ENCODE measurements at regions not wholly inside any gene's neighbourhood (a gene's known extent, or its start where the extent isn't known, plus 50 kb on each side); places are given as distances from the start of the nearest gene placed in this dataset.
"Not testable (repeated sequence)": the region's sequence is repeated elsewhere in the genome, so short reads cannot be mapped to it uniquely, and the experiment has no call there.

- intact Hi-C loops (cut with DNase I), result no loop called here
- no peak for DNase-seq
Measured at GRCh38 chr15:96837241-96837970, 506.9 kb downstream of the NR2F2 start.

DNA sequence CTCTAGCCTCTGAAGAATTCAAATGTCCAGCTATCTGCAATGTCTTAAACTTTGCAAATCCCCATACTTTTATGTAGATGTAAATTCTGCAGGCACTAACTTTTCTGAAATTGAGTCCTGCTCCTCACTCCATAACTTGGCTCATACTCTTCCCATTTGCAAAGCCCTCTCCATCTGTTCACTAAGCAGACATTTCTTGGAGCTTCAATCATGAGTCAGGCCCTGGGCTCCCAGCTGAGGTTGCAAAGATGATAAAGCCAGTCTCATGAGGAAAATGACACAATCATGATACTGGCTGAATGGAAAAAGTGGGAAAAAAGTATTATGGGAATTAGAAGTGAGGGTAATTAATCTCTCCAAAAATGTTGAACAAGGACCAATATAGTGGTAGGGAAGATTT lies 507.6 kb downstream of the NR2F2 start:
- intact Hi-C loops (cut with DNase I), result no loop called here
- DNase-seq, result no peak

DNA sequence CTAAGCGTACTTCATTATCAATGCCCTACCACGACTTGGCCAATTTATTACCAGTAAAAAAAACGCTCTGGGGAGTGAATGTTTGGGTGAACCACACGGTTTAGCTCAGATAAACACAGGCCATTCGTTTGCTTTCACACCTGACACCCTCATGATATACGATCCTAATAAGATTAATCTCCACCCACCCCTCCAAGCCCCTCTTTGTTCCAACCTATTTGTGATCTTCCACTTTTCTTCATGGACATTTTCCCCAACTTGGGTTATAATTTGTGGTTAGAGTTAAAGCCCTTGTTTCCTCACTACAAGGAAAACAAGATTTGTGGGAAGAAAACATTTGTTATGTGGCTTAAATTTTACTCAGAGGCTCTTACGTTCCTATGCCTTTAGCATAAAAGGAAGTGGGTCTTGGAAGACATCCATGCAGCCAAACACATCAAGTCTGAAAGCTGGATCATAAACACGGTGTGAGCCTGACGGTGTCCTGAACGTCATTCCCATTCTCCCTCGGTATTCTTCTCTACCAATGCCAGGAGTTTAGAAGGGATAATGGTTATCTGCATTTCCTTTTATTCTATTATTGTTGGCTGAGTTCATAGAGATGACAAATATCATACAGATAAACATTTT lies 518.9 kb downstream of the NR2F2 start:
- DNase-seq, result no peak
- intact Hi-C loops (cut with DNase I), result no loop called here

DNA sequence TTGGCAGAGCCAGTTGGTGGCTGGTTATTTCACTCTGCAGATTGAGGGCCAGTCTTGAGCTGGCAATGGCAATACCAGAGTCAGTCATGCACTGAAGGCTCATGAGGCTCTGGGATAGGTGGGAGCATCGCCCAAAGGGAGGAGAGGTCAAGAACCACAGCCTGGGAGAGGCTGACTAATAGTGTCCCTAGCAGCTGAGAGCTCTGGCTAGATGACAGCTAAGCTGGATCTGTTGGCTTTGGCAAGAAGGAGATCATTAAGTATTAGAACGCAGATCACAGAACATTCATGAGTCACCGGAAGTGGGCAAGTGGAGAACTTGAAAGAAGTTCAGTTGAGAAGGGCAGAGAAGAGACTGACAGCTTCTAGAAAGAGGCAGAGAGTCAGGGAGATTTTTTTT lies 521.1 kb downstream of the NR2F2 start:
- DNase-seq, result peak in 1 of 42 donors; percentile 36
- intact Hi-C loops (cut with DNase I), result no loop called here

DNA sequence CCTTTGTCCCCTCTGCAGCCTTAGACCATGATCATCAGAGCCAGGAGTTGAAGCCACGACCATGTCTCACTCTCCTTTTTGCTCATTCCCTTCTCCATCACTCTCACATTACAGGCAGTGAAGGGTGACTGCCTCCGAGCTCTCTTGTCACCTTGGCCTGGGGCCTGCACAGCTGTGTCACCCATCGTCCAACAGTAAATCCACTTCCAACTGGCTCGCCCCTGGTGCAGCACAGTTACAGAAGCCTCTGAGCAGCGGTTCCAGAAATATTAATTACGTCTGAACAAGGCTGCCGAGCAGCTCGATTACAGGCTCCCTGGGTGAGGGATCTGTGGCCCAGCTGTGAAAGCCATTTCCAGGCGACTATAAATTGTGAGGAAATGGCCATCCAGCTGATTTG lies 528.2 kb downstream of the NR2F2 start:
- DNase-seq, result peak in 1 of 42 donors; percentile 3
- intact Hi-C loops (cut with DNase I), result no loop called here

DNA sequence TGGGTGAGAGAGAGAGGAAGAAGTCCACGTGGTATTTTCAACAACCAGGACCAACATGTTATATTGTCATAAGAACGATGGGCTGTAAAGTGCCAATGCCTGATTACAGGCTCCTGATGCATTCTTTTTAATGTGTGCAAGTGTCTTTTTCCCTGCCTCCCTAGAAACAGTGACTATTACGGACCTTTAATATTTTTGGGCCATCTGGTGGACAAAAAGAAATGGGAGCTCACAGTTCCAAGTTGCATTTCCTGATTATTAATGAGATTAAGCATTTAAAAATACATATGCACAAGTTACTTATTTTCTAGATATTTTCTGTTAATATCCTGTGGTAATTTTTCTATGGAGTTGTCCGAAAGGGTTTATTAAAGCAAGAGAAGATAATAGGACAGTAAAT lies 530.2 kb downstream of the NR2F2 start:
- DNase-seq, result no peak
- intact Hi-C loops (cut with DNase I), result no loop called here

DNA sequence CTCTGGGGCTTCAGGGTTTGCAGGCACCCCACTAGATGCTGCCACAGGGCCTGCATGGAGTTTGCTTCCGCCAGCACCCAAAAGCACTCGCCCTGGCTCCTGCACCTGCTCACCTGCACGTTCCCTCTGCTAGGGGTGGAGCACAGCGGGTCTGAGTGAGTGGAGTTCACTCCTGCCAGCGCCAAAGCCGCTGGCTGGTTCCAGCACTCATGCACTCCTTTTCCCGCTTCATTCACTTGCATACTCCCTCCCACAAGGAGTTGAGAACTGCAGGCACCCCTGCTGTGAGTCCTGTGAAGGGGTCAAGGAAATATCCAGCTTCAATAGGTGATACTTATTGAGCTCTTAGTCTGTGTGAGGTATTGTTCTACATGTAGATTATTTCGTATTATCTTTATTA lies 537.5 kb downstream of the NR2F2 start:
- intact Hi-C loops (cut with DNase I), result no loop called here
- no peak for DNase-seq

- DNase-seq, result no peak
- intact Hi-C loops (cut with DNase I), result no loop called here
Measured at GRCh38 chr15:96869122-96869521, 538.6 kb downstream of the NR2F2 start.

GRCh38 chr15:96869790-96870189 lies 539.3 kb downstream of the NR2F2 start:
- intact Hi-C loops (cut with DNase I), result no loop called here
- DNase-seq, result no peak

- intact Hi-C loops (cut with DNase I), result no loop called here
- DNase-seq, result no peak
Measured at GRCh38 chr15:96870580-96870979, 540.1 kb downstream of the NR2F2 start.

- DNase-seq; intact Hi-C loops (cut with DNase I): not testable (repeated sequence)
Measured at GRCh38 chr15:96877442-96877841, 546.9 kb downstream of the NR2F2 start.

DNA sequence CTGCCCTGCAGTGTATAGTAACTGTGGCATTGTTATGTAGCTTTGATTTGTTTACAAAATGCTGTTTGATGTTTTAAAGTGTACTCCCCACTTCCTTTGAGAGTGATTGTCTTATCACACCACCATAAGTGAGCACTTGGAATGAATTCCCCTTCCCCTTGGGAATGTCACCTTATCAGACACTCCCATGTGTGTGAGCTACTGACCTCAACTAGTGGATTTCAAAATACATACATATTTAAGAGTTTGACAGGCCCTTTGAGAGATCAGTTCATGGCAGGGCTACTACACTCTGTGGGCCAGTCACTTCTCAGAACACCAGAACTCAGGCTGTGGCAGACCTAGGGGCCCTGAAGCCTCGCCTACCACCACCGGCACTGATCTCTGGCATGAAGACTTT lies 547.6 kb downstream of the NR2F2 start:
- no peak for DNase-seq
- intact Hi-C loops (cut with DNase I), result no loop called here

DNA sequence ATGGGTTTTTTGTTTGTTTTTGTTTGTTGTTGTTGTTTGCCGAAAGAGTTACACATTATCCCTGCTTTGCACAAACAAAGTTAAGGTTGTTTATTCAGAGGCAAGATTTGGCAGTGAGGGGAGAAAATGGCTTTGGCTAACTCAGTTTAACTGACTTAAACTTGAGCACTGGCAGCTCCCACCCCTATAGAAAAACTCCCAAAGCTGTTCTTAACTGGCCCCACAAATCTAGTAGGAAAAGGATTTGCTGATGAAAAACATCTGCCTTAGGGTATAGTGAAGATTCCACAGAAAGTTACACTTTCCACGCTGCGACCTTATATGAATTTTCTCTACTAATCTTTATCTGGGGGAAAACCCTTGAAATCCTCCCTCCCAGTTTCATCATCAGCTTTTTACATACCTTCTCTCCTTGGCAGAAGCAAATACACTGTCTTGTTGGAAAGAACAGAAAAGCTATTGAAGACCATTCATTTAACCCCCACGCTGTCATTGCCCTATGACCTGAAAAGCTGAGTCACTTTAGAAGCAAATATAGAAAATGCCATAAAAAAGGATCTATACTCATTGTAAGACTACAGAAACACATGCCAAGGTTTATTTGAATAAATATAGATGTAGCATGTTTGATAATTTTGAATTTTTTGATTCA lies 551.7 kb downstream of the NR2F2 start:
- DNase-seq, result no peak
- intact Hi-C loops (cut with DNase I), result no loop called here

GRCh38 chr15:96887730-96888129 lies 557.2 kb downstream of the NR2F2 start:
- no peak for DNase-seq
- intact Hi-C loops (cut with DNase I), result no loop called here

DNA sequence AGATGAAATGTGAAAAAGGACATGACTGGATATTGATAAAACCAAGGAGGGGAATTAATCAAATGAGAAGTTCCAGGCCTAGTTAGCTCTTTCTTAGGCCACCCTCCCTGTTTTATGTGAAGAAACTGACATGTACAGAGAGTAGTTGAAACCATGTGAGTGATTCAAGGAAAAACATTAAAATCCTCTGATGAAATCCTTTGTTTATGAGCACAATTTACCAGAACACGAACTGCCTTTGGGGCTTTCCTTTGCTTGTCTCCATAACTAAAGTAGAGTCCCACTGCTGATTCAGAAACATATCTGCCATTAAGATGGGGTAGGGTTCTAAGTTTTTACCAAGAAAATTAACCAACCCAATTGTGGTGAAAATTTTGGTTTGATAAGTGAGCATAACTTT lies 558.3 kb downstream of the NR2F2 start:
- intact Hi-C loops (cut with DNase I), result no loop called here
- DNase-seq, result no peak

DNA sequence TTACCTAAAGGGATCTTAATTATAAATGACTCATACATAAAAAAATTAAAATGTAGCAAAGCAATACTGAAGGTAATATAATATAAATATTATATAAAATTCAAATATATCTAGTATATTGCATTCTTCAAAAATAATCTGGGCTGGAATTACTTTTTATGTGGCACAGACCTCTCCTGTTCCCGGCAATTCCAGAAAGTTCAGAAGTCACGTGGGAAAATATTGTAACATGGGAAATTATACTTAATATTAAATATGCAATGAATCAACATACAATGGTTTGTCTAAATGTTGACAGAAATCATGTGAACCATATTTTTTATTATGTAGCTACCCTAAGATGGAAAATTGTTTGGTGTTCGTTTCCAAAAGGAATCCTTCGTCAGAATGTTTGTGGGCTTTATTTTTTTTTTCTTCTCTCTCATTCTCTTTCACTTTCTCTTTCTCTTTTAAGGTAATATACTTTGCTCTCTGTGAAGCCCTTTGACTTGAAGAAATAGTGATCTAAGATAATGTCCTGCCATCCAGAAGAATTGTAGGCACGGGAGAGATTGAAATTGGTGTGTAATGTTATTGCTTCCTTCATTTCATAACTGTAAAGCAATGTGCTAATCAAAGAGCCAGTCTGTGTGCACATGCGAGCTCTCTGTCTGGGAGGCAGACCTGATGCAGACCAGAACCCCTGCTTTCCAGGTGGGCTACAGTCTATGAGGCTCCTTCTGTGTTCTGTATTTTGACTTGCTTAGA lies 559.4 kb downstream of the NR2F2 start:
- intact Hi-C loops (cut with DNase I), result no loop called here
- no peak for DNase-seq

GRCh38 chr15:96891046-96891445 lies 560.5 kb downstream of the NR2F2 start:
- intact Hi-C loops (cut with DNase I), result no loop called here
- no peak for DNase-seq

- DNase-seq, result peak in 16 of 42 donors; percentile 1 to 42 (median 14)
- intact Hi-C loops (cut with DNase I), result no loop called here
Measured at GRCh38 chr15:96893159-96893906, 562.8 kb downstream of the NR2F2 start.

- intact Hi-C loops (cut with DNase I), result no loop called here
- no peak for DNase-seq
Measured at GRCh38 chr15:96894659-96895058, 564.2 kb downstream of the NR2F2 start.

Data from head of caudate nucleus (tissue), 42 donors.